ENCODE measurements at regions not wholly inside any gene's neighbourhood (a gene's known extent, or its start where the extent isn't known, plus 50 kb on each side); places are given as distances from the start of the nearest gene placed in this dataset.

DNA sequence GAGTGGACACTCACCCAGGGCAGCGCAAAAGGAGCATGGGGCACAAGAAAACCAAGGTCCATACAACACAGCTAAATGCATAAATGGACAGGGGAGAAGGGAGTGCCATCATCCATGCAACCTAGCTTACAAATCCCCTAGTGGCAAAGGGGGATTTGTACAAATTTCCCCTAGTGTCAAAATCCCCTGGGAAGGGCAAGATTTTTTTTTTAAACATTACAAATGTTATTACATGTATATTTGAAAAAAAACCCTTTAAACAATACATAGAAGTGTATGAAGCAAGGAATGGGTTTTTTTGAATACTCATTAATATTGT, 89.6 kb upstream of the IVNS1ABP start:
- TF ChIP-seq, protein P1, sequence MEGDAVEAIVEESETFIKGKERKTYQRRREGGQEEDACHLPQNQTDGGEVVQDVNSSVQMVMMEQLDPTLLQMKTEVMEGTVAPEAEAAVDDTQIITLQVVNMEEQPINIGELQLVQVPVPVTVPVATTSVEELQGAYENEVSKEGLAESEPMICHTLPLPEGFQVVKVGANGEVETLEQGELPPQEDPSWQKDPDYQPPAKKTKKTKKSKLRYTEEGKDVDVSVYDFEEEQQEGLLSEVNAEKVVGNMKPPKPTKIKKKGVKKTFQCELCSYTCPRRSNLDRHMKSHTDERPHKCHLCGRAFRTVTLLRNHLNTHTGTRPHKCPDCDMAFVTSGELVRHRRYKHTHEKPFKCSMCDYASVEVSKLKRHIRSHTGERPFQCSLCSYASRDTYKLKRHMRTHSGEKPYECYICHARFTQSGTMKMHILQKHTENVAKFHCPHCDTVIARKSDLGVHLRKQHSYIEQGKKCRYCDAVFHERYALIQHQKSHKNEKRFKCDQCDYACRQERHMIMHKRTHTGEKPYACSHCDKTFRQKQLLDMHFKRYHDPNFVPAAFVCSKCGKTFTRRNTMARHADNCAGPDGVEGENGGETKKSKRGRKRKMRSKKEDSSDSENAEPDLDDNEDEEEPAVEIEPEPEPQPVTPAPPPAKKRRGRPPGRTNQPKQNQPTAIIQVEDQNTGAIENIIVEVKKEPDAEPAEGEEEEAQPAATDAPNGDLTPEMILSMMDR (IDR thresholded peaks at IDR 0.05): no peak
- TF ChIP-seq POLR2A (IDR thresholded peaks at IDR 0.05): no peak
